Stimulated activated CD8-positive, alpha-beta memory T cell treated with anti-CD3 and anti-CD28 coated beads, Interleukin-15, amount 100 ng/mL, for 1 hour (primary cell): ENCODE measurements at regions not wholly inside any gene's neighbourhood (a gene's known extent, or its start where the extent isn't known, plus 50 kb on each side); places are given as distances from the start of the nearest gene placed in this dataset.

Source experiments
- DNase-seq: peaks from one replicate; pipeline ENCODE4 v3.0.0-alpha.2; 2020; ENCODE audit warnings: low read depth

DNA sequence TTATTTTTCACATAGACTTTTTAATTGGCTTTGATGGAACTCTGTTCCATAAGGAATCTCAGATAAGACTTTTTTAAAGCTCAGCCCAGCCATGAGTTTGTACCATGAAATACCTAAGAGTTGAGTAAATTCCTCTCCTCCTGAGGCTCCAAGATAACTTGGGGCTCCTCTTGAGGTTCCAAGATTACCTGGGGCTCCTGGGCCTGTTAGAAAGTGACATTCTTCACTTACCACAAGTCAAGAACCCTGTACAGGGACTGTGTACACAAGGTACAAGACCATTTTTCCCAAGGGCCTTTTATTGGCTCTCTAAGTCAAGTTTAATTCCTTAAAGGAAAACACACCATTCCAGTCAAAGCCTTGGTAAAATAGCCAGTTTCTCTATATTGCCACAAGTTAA, 111.3 kb upstream of the PRR20G start:
- no peak for DNase-seq

DNA sequence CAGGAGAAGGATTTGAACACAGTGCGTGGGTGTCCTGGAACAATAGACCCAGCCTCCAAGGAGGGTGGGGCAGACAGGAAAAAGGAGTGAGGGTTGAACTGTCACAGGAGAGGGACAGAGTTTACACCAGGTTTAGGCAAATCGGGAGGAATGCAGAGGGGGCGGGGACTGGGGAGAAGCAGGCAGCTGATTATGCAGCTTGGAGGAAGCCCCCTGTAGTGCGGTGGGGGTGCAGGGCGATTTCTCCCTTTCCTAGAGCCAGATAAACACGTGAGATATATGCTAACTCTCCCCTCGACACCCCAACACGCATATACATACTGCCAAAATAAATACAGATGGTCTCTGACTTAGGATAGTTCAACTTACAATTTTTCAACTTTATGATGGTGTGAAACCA, 108.6 kb upstream of the PRR20G start:
- DNase-seq: no peak

GRCh38 chr3:127395663-127396355, 108.0 kb upstream of the PRR20G start:
- no peak for DNase-seq

DNA sequence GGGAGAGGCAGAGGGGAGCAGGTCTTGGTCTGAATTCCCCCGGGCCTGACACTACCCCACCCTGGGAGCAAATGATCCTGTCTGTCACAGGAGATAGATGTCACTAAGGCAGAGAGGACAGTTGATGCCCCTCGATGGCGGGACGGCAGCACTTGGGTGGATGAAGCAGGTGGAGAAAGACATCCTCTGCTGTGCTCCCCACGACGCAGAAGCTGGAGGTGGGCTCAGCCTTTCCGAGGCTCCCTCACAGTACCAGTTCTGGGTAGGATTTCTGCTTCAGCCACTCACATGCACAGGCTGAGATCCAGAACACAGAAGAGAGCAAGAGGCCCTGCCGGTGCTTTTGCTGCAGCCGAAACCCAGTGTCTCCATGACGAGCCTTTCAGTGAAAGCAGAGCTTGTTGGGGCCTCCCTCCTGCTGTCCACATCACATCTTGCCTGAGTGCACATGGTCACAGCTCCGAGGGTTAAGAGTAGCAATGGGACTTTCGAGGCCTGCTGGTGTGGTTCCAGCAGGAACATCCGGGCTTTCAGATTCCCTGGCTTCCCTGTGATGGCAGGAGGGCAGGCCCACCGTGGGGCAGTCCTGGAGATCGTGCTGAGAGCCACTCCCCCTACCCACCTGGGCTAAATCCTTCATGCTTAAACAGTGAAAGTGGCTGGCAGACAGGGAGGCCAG, 107.3 kb upstream of the PRR20G start:
- no peak for DNase-seq

DNA sequence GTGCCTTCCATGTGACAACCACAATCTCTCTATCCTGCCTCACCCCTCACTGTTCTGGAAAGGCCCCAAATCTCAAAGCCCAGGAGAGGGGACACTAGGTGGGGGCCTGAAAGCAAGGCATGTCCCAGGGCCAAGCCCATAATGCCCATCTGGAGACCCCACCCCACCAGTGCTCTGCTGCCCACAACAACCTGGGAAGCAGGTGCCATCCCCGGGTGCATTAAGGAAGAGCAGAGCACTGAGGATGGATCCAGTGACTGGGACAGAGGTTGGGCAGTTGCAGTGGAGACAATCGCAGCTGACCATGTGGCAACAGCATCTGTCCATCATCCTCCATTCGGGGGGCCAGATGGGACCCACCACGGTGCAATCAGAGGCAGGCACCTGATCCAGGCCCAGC, 106.2 kb upstream of the PRR20G start:
- no peak for DNase-seq

GRCh38 chr3:127393131-127393820, 105.4 kb upstream of the PRR20G start:
- no peak for DNase-seq

- DNase-seq: no peak
Measured at GRCh38 chr3:127392156-127392490, 104.3 kb upstream of the PRR20G start.

DNA sequence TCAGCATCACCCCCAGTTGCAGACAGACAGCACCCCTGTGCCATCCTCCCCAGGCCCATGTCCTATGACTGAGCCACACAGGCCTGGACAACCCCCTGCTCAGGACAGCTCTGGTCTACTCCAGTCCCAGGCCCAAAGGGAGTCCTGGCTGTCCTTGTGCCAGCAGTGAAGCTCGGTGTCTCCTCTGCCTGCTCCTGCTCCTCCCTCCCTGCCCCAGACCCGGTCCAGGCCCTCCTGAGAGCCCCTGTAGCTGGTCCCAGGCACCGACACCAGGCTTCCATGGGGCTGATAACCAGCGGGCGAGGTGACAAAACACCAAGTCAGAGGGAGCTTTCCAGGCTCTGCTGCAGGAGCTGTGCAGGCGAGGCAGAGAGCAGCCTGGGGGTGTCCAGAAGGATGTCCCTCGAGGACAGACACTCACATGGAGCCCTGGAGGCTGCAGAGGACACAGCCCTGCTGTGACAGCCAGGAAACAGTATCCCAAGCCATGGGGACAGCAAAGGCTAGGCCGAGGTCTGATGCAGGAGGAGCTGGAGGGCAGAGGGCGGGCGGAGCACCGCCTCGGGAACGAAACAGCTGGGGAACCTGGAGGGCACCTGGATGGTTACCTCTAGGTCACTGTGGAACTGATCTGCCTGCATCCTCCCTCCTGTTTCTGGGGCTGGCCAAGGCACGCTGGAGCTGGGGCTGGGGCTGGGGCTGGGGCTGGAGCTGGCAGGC, 103.8 kb upstream of the PRR20G start:
- no peak for DNase-seq

DNA sequence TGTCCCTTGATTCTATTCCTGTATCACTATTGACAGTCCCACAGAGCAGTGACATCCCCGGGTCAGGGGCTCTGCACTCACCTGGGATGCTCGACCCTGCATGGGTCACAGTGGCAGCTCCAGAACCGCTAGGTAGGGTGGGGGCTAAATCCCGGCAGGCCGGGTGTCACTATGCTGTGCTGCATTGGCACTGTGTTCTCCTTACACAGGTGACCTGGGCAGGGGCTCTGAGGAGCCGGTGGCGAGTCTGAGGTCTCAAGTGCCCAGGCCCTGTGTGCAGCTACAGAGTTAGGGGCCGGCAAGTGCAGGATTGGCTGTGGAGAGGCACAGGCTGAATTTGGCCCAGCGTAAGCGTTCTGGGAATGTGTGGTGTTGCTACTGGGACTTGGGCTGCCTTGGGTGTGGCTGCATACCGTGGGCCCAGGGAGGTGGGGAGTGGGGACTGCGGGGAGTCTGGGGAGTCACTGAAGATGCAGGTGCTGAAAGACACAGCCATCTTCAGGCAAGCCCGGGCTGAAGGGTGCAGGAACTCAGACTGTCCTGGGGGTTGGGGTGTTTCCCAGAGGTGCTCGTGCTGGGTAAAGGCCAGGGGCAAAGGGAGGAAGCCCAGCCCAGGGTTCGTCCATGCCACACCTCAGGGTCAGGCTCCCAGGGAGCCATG, 102.6 kb upstream of the PRR20G start:
- DNase-seq: no peak

- no peak for DNase-seq
Measured at GRCh38 chr3:127389913-127390312, 102.1 kb upstream of the PRR20G start.

DNA sequence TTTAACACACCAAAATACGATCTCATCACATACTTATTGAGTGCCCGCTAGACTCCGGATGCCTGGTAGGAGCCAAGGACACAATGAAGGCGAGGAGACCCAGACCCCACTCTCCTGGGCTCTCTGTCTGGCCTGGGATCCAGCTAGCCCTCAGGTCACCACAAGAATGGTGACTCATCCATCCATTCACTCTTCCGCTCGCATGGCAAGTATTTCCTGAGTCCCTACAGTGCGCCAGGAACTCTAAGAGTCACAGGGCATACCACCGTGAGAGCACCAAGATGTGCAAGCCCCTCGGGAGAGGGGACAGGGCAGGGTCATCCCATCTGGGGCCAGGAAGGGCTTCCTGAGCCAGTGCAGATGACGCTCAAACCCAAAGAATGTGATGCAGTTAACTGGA, 101.6 kb upstream of the PRR20G start:
- DNase-seq: no peak

DNA sequence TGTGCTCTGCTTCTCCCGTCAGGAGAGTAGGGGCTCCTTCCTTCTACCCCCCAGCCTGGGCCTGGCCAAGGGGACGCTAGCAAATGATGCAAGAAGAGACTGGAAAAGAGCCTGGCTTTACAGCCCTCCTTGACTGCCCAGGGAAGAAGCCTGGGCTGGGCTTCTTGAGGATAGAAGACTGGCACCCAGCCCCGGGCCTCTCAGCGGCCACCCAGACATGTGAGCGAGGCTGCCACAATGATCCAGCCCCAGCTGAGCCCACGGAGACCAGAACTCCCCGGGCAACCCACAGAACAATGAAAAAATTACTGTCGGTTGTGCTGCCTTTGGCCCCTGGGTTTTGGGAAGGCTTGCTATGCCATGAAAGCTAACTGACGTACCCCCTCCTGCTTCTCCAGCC, 100.6 kb upstream of the PRR20G start:
- no peak for DNase-seq

GRCh38 chr3:127387556-127388153, 99.8 kb upstream of the PRR20G start:
- no peak for DNase-seq

- DNase-seq: no peak
Measured at GRCh38 chr3:127387119-127387518, 99.3 kb upstream of the PRR20G start.

- DNase-seq: no peak
Measured at GRCh38 chr3:127386490-127386889, 98.6 kb upstream of the PRR20G start.

DNA sequence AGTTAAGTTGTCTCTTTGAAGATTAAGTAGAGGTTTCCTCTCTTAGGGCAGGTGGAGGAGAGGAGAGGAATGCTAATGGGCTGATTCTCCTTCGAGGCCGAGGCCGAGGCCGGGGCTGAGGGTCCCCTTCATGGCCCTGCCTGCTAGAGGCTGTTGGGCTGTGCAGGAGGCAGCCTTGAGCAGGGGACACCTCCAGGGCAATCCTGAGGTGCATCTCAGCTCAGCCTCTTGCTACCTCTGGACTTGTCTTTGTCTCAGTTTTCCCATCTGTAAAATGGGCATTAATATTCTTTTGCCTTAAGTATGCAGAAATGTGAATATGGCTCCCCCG, 97.7 kb upstream of the PRR20G start:
- DNase-seq: no peak

DNA sequence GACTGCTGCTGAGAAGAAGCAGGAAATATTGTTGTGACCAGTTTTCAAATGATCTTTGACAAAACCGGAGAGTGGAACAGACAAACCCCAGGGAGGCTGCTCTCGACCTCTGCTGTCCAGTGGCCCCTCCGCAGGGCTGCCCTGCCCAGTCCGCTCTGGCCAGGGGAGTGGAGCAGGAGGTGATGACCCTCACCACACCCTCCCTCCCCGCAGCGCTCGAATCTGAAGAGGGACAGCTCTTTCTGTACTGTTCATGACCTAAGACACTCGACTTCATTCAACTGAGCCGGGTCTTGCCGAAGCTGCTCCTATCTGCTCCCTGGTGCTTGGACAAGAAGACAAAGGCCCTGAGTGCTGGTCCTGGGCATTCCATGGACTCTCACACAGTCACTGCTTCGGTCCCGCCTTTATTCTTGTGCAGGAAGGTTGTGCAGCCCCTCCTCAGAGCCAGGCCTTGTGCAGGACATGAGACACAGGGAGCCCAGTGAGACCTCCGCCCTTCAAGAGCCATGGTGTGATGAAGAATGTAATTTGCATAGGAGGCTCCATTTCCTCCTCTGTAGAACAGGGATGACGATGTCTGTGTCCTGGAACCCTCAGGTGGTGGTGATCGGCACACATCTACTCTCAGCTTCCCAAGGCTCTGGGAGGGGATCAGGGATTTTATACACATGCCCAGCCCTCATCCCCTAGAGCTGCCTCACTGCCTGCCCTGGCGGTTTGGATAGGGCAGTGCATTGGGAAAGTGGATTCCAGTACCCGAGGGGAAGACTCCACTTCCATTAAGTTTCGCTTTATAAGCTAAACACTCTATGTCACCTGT, 97.1 kb upstream of the PRR20G start:
- DNase-seq: no peak

DNA sequence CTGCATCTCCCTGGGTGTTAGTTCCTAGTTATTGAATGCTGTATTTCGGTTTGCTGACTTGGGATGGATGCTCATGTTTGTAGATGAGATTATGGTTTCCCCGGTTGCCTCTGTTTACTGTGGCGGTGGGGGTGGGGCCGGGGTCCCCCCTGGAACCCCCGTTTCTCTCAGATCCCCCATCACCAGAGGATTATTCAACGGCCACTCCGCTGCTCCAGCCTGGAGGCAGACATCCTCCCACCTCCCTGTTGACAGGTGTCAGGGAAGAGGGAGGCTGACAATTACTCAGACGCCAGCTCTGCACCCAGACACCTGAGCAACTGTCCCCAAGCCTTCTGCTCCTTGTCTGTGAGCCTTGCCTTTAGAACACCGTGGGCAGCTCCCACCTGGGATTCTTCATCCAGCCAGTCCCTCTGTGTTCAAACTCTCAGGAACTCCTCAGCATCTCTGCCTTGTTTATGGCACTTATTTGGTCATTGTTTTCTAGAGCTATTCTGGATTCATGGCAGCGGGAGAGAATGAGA, 95.9 kb upstream of the PRR20G start:
- DNase-seq: no peak

- no peak for DNase-seq
Measured at GRCh38 chr3:127377801-127378655, 90.2 kb upstream of the PRR20G start.
